GM12874 (cell line): ENCODE measurements at regions not wholly inside any gene's neighbourhood (a gene's known extent, or its start where the extent isn't known, plus 50 kb on each side); places are given as distances from the start of the nearest gene placed in this dataset.

ENCODE experiments used
- TF ChIP-seq, protein P1 (sequence below): IDR thresholded peaks from 2 replicates; pipeline ENCODE4 v1.5.1; 2011; ENCODE audit warnings: low read depth, mild to moderate bottlenecking, control low read depth, low read length, moderate library complexity; ENCODE audit not compliant: insufficient read depth

DNA sequence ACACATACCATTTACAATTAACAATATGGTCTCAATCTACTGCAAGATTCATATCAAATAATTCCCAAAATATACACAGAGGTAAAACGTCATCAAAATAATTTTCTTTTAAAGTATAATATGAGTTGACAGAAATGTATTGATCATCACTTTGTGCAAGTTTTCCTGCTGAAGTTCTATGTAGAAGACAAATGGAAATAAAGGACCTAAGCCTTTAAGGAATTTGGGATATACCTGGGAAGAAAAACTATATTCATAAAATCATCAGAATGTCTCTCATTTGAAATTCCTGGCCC, 61.1 kb upstream of the DAAM1 start:
- TF ChIP-seq, protein P1, sequence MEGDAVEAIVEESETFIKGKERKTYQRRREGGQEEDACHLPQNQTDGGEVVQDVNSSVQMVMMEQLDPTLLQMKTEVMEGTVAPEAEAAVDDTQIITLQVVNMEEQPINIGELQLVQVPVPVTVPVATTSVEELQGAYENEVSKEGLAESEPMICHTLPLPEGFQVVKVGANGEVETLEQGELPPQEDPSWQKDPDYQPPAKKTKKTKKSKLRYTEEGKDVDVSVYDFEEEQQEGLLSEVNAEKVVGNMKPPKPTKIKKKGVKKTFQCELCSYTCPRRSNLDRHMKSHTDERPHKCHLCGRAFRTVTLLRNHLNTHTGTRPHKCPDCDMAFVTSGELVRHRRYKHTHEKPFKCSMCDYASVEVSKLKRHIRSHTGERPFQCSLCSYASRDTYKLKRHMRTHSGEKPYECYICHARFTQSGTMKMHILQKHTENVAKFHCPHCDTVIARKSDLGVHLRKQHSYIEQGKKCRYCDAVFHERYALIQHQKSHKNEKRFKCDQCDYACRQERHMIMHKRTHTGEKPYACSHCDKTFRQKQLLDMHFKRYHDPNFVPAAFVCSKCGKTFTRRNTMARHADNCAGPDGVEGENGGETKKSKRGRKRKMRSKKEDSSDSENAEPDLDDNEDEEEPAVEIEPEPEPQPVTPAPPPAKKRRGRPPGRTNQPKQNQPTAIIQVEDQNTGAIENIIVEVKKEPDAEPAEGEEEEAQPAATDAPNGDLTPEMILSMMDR = no peak

DNA sequence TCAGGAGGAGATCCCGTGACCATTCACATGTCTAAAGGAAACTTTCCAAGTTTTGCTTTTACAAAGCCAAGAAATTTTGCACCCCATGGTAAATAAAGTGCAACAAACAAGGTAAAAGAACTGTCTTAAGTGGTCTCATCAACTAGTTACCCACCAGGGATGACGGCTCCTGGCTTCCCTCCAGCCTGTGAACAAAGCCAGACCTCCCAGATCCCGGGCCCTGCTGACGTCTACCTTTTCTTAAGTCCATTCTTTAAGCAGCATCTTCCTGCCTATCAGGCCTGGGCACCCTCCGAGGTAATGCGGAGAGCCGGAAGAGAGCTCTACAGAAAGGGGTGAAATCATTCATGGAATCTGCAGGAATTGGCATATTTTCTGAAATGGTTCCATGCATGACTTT, 58.0 kb upstream of the DAAM1 start:
- TF ChIP-seq, protein P1 = no peak

DNA sequence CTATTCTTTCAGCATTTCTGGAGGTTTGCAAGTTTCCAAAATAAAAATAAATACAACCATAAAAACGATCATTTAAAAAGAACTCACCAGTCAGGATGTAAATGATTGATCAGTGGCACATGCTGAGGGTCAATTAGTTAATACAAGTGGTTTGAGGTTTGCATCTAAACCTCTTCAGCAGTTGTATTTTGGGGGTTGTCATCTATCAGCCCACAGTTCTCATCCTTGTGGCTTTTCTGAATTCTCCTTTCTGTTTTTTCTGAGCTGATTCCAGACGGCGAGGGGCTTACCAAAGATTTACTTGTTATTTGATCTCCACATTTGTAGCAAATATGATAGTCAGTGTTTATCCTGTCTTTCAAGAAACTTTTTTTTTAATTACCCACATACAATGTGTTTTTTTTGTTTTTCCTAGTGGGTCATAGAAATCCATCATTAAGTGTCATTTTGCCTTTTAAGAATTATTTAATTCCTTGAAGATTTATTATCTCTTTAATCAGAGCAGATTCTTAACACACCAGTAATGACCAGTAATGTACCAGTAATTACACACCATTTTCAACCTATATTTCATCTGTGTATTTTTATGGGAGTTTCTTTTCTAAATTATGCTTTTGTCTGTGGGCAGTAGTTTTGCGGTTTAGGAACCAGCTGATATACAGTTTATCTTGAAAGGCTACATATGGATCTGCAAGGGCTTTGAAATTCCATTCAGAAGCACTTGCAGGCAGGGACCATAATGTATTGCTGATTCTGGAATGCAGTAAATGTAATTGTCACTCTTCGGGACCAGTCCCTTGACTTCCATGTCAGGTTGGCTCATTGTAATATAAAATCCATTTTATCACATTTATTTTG, 56.3 kb upstream of the DAAM1 start:
- TF ChIP-seq, protein P1 = no peak

DNA sequence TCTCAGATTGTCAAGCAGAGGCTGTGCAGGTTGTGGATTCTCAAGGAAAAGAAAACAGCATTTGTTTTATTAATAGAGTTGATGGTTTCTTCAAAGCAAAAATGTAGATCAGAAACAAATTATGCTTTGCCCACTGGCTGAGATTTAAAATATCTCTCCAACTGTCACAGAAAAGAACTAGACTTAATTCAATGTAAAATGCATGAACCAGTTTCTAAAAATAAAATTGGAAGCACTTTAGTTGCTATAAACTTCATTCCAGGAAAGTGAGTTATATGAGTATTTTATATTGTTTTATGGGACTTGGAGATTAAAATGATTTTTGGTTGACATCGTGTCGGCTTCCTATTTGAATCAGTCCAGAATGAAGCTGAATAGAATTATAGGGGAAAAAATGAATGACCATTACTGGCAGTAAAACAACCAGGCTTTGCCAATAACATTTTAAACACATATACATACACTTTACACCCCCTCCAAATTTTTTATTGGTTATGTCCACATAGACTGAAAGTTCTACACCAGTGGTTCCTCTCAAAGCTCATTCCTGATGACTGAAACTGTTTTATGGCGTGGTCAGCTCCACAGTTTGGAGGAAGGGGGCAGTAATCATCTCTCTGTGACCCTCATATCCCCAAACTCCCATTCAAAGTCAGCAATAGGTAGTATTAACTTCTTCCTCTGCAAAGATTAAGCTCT, 55.5 kb upstream of the DAAM1 start:
- TF ChIP-seq, protein P1 = no peak

DNA sequence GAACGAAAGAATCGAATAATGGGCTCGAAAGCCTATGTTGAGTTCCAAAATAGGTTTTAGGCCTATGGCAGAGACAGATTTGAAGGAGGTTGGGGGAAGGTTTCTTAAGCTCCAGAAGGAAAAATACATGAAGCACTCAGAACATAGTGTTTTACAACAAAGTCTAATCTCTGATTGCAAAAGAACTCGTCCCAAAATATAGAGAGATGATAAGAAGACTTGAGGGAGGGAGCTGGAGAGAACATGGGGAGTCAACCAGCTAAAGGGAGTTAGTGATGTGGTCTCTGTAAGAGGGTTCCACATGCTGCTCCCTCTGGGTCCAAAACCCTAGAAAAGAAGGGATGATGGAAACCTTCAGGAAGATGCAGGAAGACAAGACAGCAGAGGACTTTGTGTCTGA, 54.8 kb upstream of the DAAM1 start:
- TF ChIP-seq, protein P1 = no peak

DNA sequence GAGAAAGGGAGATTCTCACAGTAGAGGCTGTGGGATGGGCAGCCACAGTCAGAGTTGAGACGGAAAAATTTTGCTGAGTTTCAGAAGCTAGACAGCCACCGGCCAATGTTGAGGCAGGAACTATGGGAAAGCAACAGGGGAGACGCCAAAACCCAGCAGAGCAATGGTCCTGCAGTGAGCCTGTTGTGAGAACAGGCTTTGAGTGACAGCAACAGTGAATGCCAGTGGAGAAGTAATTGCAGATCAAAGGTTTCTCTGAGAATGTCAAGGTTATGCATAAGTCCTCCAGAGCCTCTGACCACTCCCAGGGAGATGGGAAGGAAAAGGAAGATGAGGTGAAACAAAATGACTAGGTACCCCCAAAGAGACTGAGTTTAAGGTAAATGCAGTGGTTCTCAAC, 54.2 kb upstream of the DAAM1 start:
- TF ChIP-seq, protein P1 = no peak

DNA sequence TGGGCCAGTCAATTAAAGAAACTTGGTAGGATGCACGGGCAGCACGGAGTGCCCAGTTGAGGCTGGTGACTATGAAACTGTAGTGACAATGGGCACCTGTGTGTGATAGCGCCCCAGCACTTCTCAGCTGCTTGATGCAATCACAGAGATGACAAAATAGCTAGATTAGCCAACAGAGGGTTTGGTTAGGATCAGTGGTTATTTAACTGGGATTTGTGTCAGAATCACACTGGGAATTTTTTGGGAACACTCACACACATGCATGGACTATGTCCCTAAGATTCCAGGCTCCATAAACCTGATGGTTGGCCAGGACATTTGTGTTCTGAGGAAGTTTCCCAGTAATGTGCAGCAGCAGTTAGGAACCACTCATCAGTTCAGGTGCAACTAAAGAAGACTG, 51.2 kb upstream of the DAAM1 start:
- TF ChIP-seq, protein P1 = no peak
